ENCODE measurements at regions not wholly inside any gene's neighbourhood (a gene's known extent, or its start where the extent isn't known, plus 50 kb on each side); places are given as distances from the start of the nearest gene placed in this dataset.

DNA sequence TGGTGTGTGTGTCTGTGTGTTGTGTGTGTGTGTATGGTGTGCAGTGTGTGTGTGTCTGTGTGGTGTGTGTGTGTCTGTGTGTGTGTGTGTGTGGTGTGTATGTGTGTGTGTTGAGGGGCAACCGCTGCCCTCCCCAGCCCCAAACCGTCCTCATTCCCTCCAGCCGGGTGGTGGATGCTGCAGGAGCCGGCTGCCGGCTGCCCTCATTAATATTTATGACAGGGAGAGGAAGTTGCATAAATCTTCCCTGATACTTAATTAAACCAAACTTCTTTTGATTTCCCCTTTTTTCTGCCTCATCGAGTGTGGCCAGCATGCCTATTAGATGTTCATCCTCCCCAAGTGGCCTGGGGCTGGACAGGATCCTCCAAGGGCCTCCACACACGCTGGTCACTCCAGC is 121.4 kb upstream of the MVB12B start:
- TF ChIP-seq TCF7 (IDR thresholded peaks at IDR 0.05; ENCODE audit: borderline replicate concordance) (no peak), POLR2AphosphoS5 (IDR thresholded peaks at IDR 0.05; ENCODE audit: low read length) (no peak), ZNF274 (IDR thresholded peaks at IDR 0.05; ENCODE audit: insufficient read depth, insufficient read length) (no peak), CHD2 (IDR thresholded peaks at IDR 0.05; ENCODE audit: borderline replicate concordance, low read depth, low read length) (no peak)
- TF ChIP-seq, protein P1, sequence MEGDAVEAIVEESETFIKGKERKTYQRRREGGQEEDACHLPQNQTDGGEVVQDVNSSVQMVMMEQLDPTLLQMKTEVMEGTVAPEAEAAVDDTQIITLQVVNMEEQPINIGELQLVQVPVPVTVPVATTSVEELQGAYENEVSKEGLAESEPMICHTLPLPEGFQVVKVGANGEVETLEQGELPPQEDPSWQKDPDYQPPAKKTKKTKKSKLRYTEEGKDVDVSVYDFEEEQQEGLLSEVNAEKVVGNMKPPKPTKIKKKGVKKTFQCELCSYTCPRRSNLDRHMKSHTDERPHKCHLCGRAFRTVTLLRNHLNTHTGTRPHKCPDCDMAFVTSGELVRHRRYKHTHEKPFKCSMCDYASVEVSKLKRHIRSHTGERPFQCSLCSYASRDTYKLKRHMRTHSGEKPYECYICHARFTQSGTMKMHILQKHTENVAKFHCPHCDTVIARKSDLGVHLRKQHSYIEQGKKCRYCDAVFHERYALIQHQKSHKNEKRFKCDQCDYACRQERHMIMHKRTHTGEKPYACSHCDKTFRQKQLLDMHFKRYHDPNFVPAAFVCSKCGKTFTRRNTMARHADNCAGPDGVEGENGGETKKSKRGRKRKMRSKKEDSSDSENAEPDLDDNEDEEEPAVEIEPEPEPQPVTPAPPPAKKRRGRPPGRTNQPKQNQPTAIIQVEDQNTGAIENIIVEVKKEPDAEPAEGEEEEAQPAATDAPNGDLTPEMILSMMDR (IDR thresholded peaks at IDR 0.05 in 2 of 3, conservative IDR thresholded peaks at IDR 0.05 in 1 of 3; ENCODE audit: control insufficient read depth in 2 of 3, extremely low read depth in 1 of 3, insufficient read depth in 1 of 3, low read depth in 3 of 3, low read length in 3 of 3): no peak

All from GM12878 (cell line).